Stimulated activated CD8-positive, alpha-beta memory T cell treated with anti-CD3 and anti-CD28 coated beads, Interleukin-15, amount 100 ng/mL, for 24 hours (primary cell): ENCODE measurements at regions not wholly inside any gene's neighbourhood (a gene's known extent, or its start where the extent isn't known, plus 50 kb on each side); places are given as distances from the start of the nearest gene placed in this dataset.

Source experiments
- DNase-seq: peaks from one replicate; pipeline ENCODE4 v3.0.0-alpha.2; 2020; ENCODE audit warnings: low read depth

DNA sequence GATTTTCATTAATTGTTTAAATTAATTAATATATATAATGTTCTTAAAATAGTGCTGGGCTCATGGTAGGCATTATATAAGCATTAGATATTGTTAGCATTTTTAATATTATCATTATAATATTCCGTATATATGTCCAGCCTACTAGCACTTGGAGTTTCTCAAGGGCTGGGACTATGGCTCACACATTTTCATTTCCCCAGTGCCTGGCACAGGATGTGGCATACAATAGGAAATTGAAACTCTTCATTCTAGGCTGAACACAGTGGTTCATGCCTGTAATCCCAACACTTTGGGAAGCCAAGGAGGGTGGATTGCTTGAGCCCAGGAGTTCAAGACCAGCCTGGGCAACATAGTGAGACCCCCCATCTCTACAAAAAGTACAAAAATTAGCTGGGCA lies 170.4 kb downstream of the RSL24D1 start:
- DNase-seq = no peak

- DNase-seq = no peak
Observed at GRCh38 chr15:55017635-55018034, 179.1 kb downstream of the RSL24D1 start.

DNA sequence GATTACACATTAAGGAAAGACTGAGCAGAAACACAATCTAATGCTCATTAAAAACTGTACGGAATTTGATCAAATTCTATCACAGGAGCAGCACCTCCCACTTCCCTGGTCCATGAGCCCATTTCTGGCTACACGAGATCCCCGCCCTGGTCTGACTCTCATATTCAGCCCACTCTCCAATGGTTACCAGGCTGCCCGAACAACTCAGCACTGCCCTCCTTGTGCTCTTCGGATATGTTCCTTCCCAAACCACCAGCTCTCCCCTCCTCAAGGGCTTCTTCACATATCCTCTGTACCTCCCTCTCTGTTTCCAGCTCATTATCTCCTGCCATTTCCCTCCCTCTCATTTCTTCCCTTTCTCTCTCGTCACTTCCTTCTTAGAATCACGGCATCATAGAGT lies 180.5 kb downstream of the RSL24D1 start:
- no peak for DNase-seq

DNA sequence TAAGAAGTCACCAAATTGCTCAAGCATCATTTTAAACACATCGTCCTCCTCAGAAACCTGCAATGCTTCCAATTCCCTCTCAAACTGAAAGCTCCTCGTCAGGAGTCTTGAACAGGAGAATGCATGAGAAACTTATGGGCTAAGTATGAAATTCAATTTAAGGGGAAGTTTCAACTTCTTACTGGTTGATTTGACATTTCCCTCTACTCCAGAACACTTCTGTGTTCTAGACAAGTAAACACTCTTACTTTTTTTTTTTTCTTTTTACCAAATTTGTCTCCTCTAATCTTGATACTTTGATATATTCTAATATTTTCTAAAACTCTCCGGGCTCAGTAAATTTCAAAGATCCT lies 181.7 kb downstream of the RSL24D1 start:
- no peak for DNase-seq

DNA sequence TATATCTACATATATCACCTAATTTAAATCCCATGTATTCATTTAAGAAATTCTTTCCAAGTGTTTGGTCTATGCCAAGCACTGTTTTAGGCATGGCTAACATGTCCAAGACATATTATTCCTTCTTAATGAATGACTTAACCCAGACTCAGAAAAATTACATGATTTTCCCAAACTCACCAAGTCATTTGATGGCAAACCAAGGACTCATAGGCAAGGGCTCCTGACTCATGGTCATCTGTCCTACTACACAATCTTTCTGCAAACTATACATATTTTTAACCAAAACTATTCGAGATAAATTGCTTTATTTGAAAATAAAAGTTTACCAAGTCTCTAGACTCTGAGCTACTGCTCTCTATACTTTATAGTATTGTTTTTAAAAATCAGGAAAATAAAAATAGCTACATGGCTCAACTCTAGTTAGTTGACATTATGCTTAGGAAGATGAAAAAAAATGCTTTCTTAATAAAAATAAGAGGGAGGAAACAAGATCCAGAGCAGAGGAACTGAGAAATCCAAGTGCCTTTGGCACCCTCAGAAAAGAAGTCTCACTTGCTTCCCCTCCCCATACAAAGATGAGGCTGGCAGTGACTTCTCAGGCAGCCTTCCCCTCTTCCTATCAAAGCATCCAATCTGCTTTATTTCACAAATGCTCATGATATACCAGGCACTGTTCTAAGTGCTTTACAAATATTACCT lies 182.2 kb downstream of the RSL24D1 start:
- DNase-seq = no peak

DNA sequence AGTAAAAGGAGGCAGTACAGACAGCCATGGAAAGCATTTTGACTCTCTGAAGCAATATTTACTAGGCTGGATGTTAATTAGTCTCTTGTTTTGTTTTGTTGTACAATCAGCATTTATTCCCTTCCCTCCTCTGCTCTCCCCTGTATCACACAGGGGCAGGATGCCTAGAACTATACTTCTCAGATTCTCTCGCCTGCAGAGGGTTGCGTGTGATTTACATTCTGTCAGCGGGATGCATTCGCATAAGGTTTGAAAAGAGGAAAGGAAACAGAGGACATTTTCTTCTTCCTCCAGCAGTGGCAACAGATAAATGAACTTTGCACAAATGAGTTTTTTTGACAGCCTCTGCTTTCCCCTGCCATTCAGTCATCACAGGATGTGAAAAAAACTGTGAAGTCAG lies 188.3 kb downstream of the RSL24D1 start:
- DNase-seq = no peak

DNA sequence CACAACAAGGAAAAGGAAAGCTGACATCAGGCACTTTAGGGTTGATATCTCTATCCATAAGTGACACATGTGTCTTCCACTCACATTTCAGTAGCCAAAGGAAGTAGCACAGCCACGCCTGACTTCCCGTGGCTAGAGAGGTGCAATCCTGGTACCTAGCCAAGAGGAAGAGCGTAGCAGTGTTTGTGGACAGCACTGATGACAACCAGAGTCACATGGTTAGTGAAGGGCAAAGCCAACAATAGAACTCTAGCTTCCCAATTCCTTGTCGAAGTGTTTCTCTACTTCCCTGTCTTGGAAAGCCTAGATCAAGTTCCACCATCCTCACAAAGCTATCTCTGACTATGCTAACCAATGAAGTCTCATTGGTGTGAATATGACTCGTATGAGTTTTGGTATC lies 189.2 kb downstream of the RSL24D1 start:
- no peak for DNase-seq

DNA sequence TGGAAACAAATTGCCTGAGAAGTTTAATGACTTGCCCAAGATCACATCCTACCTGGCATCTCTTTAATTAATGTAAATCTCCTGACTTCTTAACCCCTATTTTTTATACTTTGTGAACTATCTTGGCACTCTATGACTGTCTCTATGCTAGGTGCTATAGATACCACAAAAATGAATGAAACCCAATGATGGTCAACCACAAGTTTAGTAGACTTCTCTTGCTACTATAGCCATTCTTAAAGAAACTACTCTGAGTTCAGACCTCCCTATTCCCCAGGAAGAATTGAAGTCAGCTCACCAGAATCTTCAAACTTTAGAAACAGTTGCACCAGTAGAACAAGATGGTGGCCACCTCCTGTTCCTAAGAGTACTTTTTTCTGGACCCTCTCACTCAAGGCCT lies 191.1 kb downstream of the RSL24D1 start:
- no peak for DNase-seq

DNA sequence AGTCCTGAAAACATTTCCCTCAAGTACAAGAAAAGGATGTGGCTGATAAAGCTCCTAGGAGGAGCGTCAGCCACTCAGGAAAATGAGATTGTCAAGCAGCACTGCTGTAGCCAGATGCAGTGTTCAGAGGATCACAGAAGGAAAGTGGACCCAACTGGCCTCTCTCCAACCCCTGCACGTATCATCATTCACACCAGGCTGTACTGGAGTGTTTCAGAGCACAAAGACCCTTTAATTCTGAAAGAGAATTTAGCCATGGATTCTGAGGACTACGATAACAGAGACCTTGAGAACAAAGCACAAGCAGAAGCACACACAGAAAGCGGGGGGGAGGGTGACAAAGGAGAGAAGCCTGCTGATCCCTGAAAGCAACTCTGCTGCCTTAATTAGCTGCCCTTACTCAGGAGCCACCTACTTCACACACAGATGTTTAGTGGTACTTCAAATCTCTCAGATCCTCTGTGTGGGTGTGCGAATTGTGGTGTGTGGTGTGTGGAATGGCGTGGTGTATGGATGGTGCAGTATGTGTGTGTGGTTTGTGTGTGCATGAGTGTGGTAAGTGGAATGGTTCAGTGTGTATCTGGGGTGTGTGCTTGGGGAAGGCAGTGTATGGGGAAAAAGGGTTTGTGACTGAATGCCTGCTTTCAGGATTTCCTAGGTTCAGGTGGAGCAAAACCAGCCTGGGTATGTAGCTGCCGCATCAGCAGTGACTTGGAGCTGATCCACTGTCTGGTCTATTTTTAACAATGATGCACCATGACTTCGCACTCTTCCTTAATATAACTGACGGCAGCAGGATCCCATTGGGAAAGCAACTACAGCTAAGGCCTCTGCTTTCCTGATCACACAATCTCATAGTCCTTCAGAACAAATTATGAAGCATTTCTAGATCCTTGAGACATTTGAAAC lies 192.5 kb downstream of the RSL24D1 start:
- DNase-seq = no peak

- no peak for DNase-seq
Observed at GRCh38 chr15:54998661-54999060, 198.1 kb downstream of the RSL24D1 start.

DNA sequence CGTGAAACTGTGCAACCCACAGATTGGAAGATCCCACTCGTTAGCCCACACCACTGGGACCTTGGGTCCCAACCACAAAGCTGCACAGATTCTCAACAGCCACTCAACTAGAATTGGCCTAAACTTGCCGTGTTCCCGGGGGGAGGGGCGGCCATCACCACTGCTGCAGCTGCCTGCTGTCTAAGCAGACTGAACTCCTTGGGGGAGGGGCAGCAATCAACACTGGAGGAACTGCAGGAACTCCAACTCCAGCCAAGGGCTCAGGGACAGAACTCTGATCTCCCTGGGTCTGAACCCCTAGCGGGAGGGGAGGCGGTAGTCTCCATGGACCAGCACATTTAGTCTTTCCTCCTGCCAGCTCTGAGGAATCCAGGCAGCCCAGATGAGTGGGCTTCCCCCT lies 205.9 kb downstream of the RSL24D1 start:
- DNase-seq = no peak

DNA sequence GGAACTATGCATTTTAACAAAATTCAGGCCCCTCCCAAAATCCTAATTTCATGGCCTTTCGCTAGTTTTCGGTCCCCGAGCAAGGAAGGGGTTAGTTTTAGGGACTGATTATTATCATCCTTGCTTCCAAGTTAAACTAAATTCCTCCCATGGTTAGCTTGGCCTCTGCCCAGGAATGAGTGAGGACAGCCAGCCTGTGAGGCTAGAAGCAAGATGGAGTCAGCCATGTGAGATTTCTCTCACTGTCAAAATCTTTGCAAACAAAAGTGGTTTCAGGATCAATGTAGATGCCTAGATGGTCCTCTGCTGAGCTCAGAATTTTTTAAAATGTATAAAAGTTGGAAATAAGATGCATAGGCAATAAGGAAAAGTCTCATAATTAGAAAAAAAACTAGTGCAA lies 208.9 kb downstream of the RSL24D1 start:
- no peak for DNase-seq

DNA sequence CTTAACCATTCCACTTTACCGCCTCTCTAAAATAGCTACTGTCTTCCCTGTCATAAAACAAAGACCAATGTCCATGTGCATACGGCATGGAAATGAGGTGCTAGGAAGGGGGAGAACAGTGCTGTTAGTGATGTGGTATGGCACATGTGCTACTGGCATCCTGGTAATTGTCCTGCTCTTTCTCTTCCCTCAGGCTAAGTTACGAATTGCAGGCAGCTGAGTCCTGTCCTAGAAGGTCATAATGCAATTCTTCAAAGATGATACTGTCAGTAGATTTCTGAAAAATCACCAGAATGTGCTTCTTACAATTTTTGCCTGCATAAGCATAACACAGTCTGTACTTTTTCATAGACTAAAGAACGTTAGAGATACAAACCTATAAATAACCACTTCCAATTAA lies 216.8 kb downstream of the RSL24D1 start:
- DNase-seq = no peak

DNA sequence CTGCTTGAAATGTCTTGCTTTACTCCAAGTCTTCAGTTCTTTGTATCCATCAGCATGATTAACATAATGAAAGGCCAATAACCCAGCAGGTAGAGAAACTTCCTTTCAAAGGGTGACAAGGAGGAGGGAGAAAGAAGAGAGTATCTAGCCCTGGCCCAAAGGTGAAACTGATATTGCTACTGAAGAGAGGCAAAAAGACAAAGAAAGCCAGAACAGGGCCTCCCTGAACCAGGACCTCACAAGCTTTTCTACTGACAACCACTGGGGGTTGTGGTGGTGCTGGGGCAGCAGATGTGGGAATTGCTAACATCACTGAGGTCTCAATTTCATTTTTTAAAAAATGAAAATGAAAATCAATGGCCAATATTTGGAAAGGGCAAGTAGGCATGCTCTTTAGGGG lies 234.1 kb downstream of the RSL24D1 start:
- no peak for DNase-seq

DNA sequence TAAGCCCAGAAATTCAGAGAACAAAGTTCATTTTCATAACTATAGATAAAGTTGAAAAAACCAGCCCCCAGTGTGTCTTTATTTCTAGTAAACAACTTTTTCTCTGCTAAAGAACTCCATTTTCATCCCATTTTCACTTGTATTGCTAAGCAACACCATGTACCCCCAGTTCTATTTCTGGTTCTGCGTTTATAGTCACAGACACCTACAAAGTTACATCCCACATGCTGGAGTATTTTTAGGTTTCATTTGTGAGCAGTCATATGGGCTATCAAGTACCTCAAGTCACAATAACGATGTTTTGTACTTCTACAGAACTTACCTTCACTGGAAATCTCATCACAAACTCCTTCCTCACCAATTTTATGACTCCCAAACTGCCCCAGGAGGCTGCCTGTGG lies 236.5 kb downstream of the RSL24D1 start:
- DNase-seq = no peak

DNA sequence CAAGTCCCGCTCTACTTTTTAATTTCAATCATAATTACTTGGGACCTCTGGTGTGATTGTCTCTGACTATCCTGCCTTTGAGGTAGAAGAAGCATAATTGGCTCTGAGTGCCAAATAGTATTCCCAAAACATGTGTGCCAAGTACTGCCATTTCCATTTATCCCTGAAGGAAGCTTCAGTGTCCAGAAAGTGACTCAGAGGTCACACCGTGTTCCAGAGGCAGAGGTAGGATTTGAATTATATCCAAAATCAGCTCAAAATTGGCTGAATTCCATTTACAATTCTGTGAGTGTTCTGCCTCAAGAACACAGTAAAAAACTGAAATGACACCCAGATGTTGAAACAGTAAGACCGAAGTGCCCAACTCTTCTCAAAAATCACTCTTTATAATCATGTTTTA lies 255.3 kb downstream of the RSL24D1 start:
- no peak for DNase-seq

GRCh38 chr15:54917312-54917711 lies 279.4 kb downstream of the RSL24D1 start:
- DNase-seq = no peak

DNA sequence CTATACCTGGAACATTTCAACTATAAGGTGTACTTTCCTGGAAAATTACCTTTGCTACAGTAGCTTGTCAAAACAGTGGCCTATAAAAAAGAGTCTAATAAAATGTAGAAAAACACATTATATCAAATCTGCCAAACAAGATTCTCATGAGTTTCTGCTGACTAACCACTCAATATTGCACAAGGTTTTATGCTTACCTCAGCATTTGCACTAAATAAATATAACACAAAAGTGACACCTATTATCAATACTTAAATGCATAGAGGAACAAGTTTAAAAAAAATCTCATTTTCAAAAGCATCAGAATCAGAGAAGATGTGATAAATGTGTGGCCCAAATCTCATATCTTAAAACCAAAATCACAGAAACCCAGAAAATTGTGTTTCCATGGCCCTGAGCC lies 281.4 kb downstream of the RSL24D1 start:
- DNase-seq = no peak

GRCh38 chr15:54884312-54884711 lies 312.4 kb downstream of the RSL24D1 start:
- no peak for DNase-seq

DNA sequence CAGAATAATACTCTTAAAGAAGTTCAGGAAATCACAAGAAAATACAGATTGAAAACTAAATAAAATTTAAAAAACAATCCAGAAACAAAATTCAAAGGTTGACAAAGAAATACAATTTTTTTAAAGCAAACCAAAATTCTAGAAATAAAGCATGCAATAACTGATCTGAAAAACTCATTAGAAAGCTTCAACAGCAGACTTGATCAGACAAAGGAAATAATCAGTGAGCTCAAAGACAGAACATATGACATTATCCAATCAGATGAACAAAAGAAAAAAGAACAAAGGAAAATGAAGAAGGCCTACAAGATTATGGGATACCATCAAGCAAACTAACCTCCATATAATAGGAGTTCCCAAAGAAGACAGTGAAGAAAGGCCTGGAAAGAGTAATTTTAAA lies 336.8 kb downstream of the RSL24D1 start:
- DNase-seq = no peak

DNA sequence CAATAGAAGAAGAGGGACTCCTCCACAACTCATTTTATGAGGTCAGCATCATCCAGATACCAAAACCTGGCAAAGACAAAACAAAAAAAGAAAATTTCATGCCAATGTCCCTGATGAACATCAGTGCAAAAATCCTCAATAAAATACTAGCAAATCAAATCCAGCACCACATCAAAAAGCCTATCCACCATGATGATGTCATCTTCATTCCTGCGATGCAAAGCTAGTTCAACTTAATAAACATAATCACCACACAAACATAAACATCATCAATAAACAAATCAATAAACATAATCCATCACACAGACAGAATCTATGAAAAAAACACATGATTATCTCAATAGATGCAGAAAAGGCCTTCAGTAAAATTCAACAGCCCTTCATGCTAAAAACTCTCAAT lies 342.1 kb downstream of the RSL24D1 start:
- no peak for DNase-seq

DNA sequence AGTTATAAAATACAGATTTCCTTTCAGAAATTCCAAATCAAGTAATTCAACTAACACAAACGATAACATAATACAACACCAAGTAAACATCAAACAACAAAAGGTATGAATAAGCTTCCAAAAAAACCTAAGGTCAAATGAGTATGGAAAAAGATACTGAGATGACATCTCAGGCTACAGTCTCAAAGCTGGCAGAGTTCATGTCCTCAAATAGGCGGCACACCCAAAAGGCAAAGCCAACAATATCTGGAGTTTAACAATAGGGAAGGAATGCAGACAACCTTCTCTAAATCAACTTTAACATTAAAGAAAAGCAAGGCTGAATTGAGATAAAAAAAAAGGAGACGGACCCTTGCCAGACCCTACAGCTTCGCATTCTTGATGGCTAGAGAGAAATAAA lies 346.6 kb downstream of the RSL24D1 start:
- no peak for DNase-seq

GRCh38 chr15:54843006-54843405 lies 353.7 kb downstream of the RSL24D1 start:
- no peak for DNase-seq
